ENCODE measurements at regions not wholly inside any gene's neighbourhood (a gene's known extent, or its start where the extent isn't known, plus 50 kb on each side); places are given as distances from the start of the nearest gene placed in this dataset.

- TF ChIP-seq, protein P1, sequence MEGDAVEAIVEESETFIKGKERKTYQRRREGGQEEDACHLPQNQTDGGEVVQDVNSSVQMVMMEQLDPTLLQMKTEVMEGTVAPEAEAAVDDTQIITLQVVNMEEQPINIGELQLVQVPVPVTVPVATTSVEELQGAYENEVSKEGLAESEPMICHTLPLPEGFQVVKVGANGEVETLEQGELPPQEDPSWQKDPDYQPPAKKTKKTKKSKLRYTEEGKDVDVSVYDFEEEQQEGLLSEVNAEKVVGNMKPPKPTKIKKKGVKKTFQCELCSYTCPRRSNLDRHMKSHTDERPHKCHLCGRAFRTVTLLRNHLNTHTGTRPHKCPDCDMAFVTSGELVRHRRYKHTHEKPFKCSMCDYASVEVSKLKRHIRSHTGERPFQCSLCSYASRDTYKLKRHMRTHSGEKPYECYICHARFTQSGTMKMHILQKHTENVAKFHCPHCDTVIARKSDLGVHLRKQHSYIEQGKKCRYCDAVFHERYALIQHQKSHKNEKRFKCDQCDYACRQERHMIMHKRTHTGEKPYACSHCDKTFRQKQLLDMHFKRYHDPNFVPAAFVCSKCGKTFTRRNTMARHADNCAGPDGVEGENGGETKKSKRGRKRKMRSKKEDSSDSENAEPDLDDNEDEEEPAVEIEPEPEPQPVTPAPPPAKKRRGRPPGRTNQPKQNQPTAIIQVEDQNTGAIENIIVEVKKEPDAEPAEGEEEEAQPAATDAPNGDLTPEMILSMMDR (IDR thresholded peaks at IDR 0.05; ENCODE audit: insufficient read depth, low read length, poor library complexity, severe bottlenecking) = no peak
- TF ChIP-seq EZH2phosphoT487 (conservative IDR thresholded peaks at IDR 0.05; ENCODE audit: low read length) = no peak
Measured at GRCh38 chr21:36575306-36575705, 95.4 kb upstream of the CLDN14 start.
